ENCODE measurements at regions not wholly inside any gene's neighbourhood (a gene's known extent, or its start where the extent isn't known, plus 50 kb on each side); places are given as distances from the start of the nearest gene placed in this dataset.
"Not testable (repeated sequence)": the region's sequence is repeated elsewhere in the genome, so short reads cannot be mapped to it uniquely, and the experiment has no call there.

GRCh38 chr2:87263868-87264518 lies 242.3 kb upstream of the PLGLB1 start:
- not testable (repeated sequence) for DNase-seq (ENCODE audit: low spot score)

GRCh38 chr2:87275192-87275591 lies 253.5 kb upstream of the PLGLB1 start:
- DNase-seq (ENCODE audit: low spot score): not testable (repeated sequence)

DNA sequence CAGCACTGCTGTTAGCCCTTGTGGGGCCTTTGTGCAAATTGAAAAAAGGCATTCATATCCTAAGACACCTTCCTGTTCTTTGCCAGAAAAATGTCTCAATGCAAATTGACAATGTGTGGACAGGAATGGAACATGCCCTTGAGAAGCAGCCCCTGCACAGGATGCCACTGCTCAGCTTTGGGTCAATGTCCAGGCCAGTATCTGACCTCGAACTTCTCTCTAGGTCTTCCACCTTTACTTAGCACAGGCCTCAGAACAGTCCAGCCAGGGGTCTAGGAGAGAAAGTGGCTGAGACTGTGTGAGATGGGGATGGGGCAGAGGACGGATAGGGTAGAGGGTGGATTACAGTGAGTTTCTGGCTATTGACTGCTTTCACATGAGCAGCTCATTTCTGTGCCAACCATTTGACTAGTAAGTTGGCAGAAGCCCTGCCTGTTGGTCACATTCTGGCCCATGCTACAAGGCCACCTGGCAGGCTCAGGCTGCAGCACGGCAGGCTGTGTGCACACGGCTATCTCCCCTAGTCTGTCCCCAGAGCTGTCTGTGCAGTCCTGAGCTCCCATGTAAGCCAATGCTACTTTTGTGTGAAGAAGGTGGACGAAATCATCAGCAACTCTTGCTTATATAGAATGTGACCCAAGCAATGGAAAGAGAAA lies 254.5 kb upstream of the PLGLB1 start:
- DNase-seq (ENCODE audit: low spot score): not testable (repeated sequence)

- not testable (repeated sequence) for DNase-seq (ENCODE audit: low spot score)
Measured at GRCh38 chr2:87276673-87277072, 255.0 kb upstream of the PLGLB1 start.

- DNase-seq (ENCODE audit: low spot score): not testable (repeated sequence)
Measured at GRCh38 chr2:87277734-87278133, 256.1 kb upstream of the PLGLB1 start.

- DNase-seq (ENCODE audit: low spot score): not testable (repeated sequence)
Measured at GRCh38 chr2:87280596-87281355, 259.1 kb upstream of the PLGLB1 start.

DNA sequence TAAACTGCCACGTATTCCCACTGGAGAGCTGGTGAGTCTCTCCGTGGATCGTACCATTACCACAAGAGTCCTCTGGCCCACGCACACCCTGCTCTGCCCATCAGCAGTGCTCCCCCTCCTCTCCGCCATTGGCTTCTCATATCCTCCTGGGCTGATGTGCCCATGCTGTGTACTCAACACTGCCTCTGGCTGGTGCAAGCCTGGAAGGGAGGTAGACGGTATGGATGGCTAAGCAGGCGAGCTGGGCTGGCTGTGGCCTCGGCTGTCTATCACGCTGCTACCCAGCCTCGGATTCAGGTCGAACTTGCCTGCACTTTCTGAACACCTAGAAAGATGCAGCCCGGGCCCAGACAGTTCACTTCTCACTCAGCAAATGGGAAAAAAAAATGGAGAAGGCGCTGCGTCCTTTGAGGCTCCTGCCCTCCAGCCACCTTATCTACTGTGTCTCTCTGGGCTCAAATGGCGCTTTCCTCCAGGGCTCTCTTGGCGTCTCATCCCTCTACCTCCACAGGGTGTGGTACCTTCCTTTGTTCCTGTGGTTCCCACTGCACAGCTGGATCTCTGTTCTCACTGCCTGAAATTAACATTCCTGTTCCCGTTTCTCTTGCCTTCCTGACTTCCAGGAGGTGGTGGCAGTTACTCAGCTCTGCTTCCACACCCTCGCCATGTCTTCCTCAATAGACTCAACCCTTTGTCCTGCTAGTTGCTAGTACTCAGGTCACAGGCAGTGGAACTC lies 262.3 kb upstream of the PLGLB1 start:
- not testable (repeated sequence) for DNase-seq (ENCODE audit: low spot score)

DNA sequence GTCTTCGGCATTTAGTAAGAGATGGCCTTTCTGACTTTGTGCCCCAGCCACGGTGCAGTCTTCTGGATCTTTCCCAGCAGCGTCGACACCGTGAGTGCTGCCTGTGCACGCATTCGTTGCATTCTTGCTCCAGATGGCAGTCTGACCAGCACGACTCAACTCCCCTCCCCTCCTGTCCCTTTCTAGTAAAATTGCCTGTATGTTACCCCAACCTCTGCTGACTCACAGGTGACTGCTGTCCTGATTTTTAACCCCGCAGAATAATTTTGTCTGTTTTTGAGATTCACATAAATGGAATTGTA lies 262.8 kb upstream of the PLGLB1 start:
- not testable (repeated sequence) for DNase-seq (ENCODE audit: low spot score)

GRCh38 chr2:87285139-87285538 lies 263.5 kb upstream of the PLGLB1 start:
- DNase-seq (ENCODE audit: low spot score): not testable (repeated sequence)

GRCh38 chr2:87290566-87291307 lies 269.1 kb upstream of the PLGLB1 start:
- DNase-seq (ENCODE audit: low spot score): not testable (repeated sequence)

DNA sequence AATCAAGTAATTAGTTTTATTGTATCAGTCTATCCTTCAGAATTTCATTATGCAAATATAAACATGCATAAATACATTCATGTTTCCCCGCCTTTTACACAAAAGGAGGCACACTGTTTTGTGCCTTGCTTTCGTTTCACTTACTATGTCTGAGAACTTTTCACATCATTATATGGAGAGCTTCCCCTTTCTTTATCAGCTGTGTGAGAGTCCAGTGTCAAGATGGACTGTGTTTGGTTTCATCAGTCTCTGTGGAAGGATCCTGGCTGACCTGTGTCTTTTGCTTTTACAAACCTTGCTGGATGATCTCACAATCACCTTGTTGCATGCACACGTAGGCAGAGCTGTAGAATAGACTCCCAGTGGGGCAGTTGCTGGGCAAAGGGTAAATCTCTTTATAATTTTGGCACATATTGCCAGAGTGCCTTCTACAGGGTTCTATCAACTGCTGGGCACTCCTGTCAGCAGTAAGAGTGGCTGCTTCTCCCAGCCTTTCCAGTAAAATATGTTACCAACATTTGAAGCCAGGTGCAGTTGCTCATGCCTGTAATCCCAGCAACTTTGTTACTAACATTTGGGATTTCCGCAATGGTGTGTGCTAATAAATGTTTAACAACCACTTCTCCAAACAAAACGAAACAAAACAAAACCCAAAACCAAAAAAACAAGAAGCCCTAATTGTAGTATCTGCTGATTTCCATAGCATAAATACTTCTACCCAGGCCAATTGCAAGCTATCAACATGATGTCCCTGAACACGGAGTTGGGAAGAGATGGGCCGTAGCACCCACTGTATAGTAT lies 270.0 kb upstream of the PLGLB1 start:
- not testable (repeated sequence) for DNase-seq (ENCODE audit: low spot score)

GRCh38 chr2:87293931-87294594 lies 272.4 kb upstream of the PLGLB1 start:
- DNase-seq (ENCODE audit: low spot score): not testable (repeated sequence)

GRCh38 chr2:87295135-87295534 lies 273.5 kb upstream of the PLGLB1 start:
- not testable (repeated sequence) for DNase-seq (ENCODE audit: low spot score)

- not testable (repeated sequence) for DNase-seq (ENCODE audit: low spot score)
Measured at GRCh38 chr2:87301349-87301748, 279.7 kb upstream of the PLGLB1 start.

GRCh38 chr2:87301871-87302270 lies 280.2 kb upstream of the PLGLB1 start:
- DNase-seq (ENCODE audit: low spot score): not testable (repeated sequence)

GRCh38 chr2:87308621-87309020 lies 287.0 kb upstream of the PLGLB1 start:
- not testable (repeated sequence) for DNase-seq (ENCODE audit: low spot score)

GRCh38 chr2:87309785-87310184 lies 288.1 kb upstream of the PLGLB1 start:
- DNase-seq (ENCODE audit: low spot score): not testable (repeated sequence)

DNA sequence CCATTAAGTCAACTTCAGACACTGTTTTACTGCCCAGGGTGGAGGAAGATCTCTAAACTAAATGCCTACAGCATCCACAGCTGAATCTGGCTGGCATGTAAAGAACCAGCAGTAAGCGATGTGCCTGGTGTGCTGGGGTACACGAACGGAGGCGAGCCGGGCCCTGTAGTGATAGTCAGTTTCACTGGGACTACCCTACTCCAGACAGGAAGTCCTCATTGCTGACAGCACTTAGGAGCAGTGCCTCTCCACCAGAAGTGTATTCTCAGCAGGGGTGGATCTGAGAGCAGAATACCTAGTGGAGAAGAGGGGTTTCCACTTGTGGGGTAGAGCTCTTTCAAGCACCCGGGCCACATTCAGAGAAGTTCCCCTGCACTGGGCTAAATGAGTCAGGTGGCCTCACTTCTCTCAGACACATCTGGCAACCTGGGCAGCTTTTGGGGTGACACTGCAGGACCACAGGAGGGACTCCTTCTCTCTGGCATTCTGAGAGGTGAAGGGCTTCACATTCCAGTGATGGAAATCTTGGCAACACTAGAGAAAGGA lies 290.3 kb upstream of the PLGLB1 start:
- not testable (repeated sequence) for DNase-seq (ENCODE audit: low spot score)

DNA sequence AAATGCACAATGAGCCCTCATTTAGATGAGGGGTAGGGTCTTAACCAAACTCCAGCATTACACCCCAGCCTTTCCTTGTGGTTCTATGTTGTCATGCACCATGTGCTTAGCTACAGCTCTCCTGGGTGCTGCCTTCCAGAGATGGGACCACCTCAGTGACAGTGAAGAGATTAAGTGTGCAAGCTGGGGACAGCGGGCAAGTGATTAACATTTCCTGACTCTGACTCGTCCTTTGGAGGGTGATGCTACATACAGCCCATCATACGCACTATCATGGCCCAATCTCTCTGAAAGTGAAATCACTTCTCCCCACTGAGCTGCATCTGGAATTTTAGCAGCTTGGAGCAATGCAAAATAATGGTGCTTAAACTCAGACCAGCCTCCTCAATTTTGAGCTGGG lies 293.0 kb upstream of the PLGLB1 start:
- DNase-seq (ENCODE audit: low spot score): not testable (repeated sequence)

Data from germinal center (tissue), 1 donor.